Adrenal gland (tissue), 9 donors: ENCODE measurements at regions not wholly inside any gene's neighbourhood (a gene's known extent, or its start where the extent isn't known, plus 50 kb on each side); places are given as distances from the start of the nearest gene placed in this dataset.

Experiments used
- DNase-seq, 7 donors: peaks; one replicate each; pipeline ENCODE4 v3.0.0-alpha.2; 2019 to 2020
- H3K27ac ChIP-seq, 5 donors: fragments of 200-600 bp; sonication (generic) in 4 of 5; 1 replicate in 3 of 5; 2 replicates in 2 of 5; pipeline versions ENCODE4 v1.5.1 to v1.8.0; 2016 to 2020; ENCODE audit warnings: mild to moderate bottlenecking in 1 of 5
- H3K27me3 ChIP-seq: fragments of 200-600 bp; 2 replicates; pipeline ENCODE4 v1.8.0; 2021
- H3K36me3 ChIP-seq, 2 donors: fragments of 200-600 bp; replicated peaks in 1 of 2; 1 replicate in 1 of 2; 2 replicates in 1 of 2; pipeline versions ENCODE4 v1.5.1 to v1.8.0; 2018 to 2022
- H3K4me1 ChIP-seq, 2 donors: fragments of 200-600 bp; replicated peaks in 1 of 2; 1 replicate in 1 of 2; 2 replicates in 1 of 2; pipeline versions ENCODE4 v1.5.1 to v1.8.0; 2018 to 2021
- H3K4me3 ChIP-seq, 4 donors: fragments of 200-600 bp; sonication (generic) in 3 of 4; one replicate each; pipeline ENCODE4 v1.5.1; 2016 to 2018
- H3K9me3 ChIP-seq, 3 donors: fragments of 200-600 bp; sonication (generic) in 1 of 3; replicated peaks in 1 of 3; 1 replicate in 2 of 3; 2 replicates in 1 of 3; pipeline versions ENCODE4 v1.5.1 to v1.8.0; 2016 to 2021
- CTCF ChIP-seq, 6 experiments: fragments of 450-650 bp in 4 of 6; fragments of 200-600 bp in 2 of 6; sonication (generic) in 1 of 6; IDR thresholded peaks; 1 replicate in 5 of 6; 2 replicates in 1 of 6; pipeline versions ENCODE4 v1.5.1 to v1.8.0; 2016 to 2021; ENCODE audit warnings: antibody characterized with exemption in 6 of 6, mild to moderate bottlenecking in 2 of 6, moderate library complexity in 1 of 6
- POLR2A ChIP-seq, 2 donors: fragments of 450-650 bp; IDR thresholded peaks; one replicate each; pipeline ENCODE4 v1.6.1; 2017; ENCODE audit warnings: antibody characterized with exemption in 2 of 2, mild to moderate bottlenecking in 2 of 2, moderate library complexity in 1 of 2
- WGBS, 4 donors: extraction: QIAGEN DNeasy Blood & Tissue Kit in 2 of 4; methylation state at CpG; one replicate each; pipeline versions ENCODE4 v1.1.5 to v1.1.7; 2013 to 2017; 5-methylcytosine and 5-hydroxymethylcytosine counted together
- intact Hi-C, 2 donors: fragments of 100-400 bp; cut with DNase I; formaldehyde crosslinking; loops; one replicate each; pipeline versions ENCODE4 v1.14.1 to v1.15.0; 2022 to 2023
- donor health status: healthy with polysubstance abuse.
- donor health status: Bipolar disorder and iron deficiency.
- donor health status: DM: yes; HTN: yes; CAD: no.
- donor health status: DM: no; HTN: no; CAD: no.
- donor health status: DM: no; HTN: no; CAD: no.

- WGBS, 4 donors: 76 to 85% (median 82%) methylated on average over 5 of the region's 5 CpGs
- no peak for DNase-seq
- no peak overlapping the region for H3K4me3 ChIP-seq
- intact Hi-C loops: no loop called here
- H3K36me3 ChIP-seq: no peaks in the 10 kb centered on the region
- H3K9me3 ChIP-seq: no peaks in the 10 kb centered on the region
- no peaks in the 10 kb centered on the region for H3K27me3 ChIP-seq
- no peak overlapping the region for H3K27ac ChIP-seq
- TF ChIP-seq CTCF (IDR thresholded peaks at IDR 0.05) (no peak), POLR2A (IDR thresholded peaks at IDR 0.05) (no peak)
- H3K4me1 ChIP-seq: no peaks in the 10 kb centered on the region
These were observed 62.7 kb upstream of the ARL4C start for GRCh38 chr2:234559609-234560008.

GRCh38 chr2:234558642-234559041 is 61.8 kb upstream of the ARL4C start:
- TF ChIP-seq POLR2A (IDR thresholded peaks at IDR 0.05) (no peak), CTCF (IDR thresholded peaks at IDR 0.05) (no peak)
- Histone ChIP-seq H3K27ac (no peak overlapping the region), H3K27me3 (no peaks in the 10 kb centered on the region), H3K4me3 (no peak overlapping the region), H3K36me3 (no peaks in the 10 kb centered on the region), H3K4me1 (no peaks in the 10 kb centered on the region), H3K9me3 (no peaks in the 10 kb centered on the region)
- 94 to 99% (median 97%) methylated on average over 4 of the region's 4 CpGs for WGBS, 4 donors
- intact Hi-C loops: no loop called here
- no peak for DNase-seq

GRCh38 chr2:234556848-234557573 is 60.1 kb upstream of the ARL4C start:
- Histone ChIP-seq H3K4me1 (no peaks in the 10 kb centered on the region), H3K27me3 (no peaks in the 10 kb centered on the region), H3K9me3 (no peaks in the 10 kb centered on the region), H3K36me3 (no peaks in the 10 kb centered on the region), H3K4me3 (no peak overlapping the region), H3K27ac (no peak overlapping the region)
- TF ChIP-seq POLR2A (IDR thresholded peaks at IDR 0.05) (no peak), CTCF (IDR thresholded peaks at IDR 0.05) (no peak)
- 81 to 90% (median 89%) methylated on average over 5 of the region's 5 CpGs for WGBS, 4 donors
- intact Hi-C loops: no loop called here
- DNase-seq: peak in 1 of 7 donors; percentile 16

- Histone ChIP-seq H3K4me1 (peaks cover 0 to 2% of the 10 kb centered on the region in 2 donors), H3K27me3 (no peaks in the 10 kb centered on the region), H3K9me3 (no peaks in the 10 kb centered on the region), H3K36me3 (no peaks in the 10 kb centered on the region), H3K27ac (no peak overlapping the region), H3K4me3 (no peak overlapping the region)
- 74 to 85% (median 83%) methylated on average over 9 of the region's 9 CpGs for WGBS, 4 donors
- intact Hi-C loops: no loop called here
- DNase-seq: no peak
- TF ChIP-seq CTCF (IDR thresholded peaks at IDR 0.05) (no peak), POLR2A (IDR thresholded peaks at IDR 0.05) (no peak)
These were observed 58.9 kb upstream of the ARL4C start for GRCh38 chr2:234555616-234556249.
